WTC11 (cell line): ENCODE measurements at regions not wholly inside any gene's neighbourhood (a gene's known extent, or its start where the extent isn't known, plus 50 kb on each side); places are given as distances from the start of the nearest gene placed in this dataset.

Experiments used
- ATAC-seq: fragments of 200-7000 bp; cut with Tn5 transposase; 2 replicates; pipeline ENCODE4 v1.10.0; 2021; ENCODE audit warnings: mild to moderate bottlenecking, moderate library complexity
- CTCF ChIA-PET: fragments of 300-600 bp; sonication (Branson Sonifier 250); formaldehyde crosslinking; loops from one replicate; lab custom pipeline; 2021; ENCODE audit warnings: antibody characterized with exemption; lab: Charles Lee
- POLR2A ChIA-PET: fragments of 350-600 bp; sonication (Branson Sonifier 250); formaldehyde crosslinking; loops from one replicate; lab custom pipeline; 2021; ENCODE audit warnings: antibody characterized with exemption; lab: Charles Lee
- DNase-seq: peaks from one replicate; pipeline ENCODE4 v3.0.0; 2021; ENCODE audit warnings: low spot score
- H3K27ac Mint-ChIP-seq: 2 replicates; pipeline ENCODE4 v1.8.0; 2021; ENCODE audit warnings: mixed read lengths
- H3K27me3 Mint-ChIP-seq: 2 replicates; pipeline ENCODE4 v1.8.0; 2021; ENCODE audit warnings: low read depth, mild to moderate bottlenecking, moderate library complexity, mixed read lengths
- H3K36me3 Mint-ChIP-seq: 2 replicates; pipeline ENCODE4 v1.8.0; 2021; ENCODE audit warnings: mixed read lengths
- H3K4me1 Mint-ChIP-seq: 2 replicates; pipeline ENCODE4 v1.8.0; 2022; ENCODE audit warnings: mixed read lengths
- H3K4me3 Mint-ChIP-seq: 2 replicates; pipeline ENCODE4 v1.8.0; 2021; ENCODE audit warnings: mild to moderate bottlenecking, moderate library complexity, mixed read lengths
- H3K9me3 Mint-ChIP-seq: 2 replicates; pipeline ENCODE4 v1.8.0; 2021; ENCODE audit warnings: mixed read lengths
- ELF4 ChIP-seq: sonication (generic); formaldehyde crosslinking; IDR thresholded peaks from 2 replicates; pipeline ENCODE4 v1.8.1; 2022; ENCODE audit warnings: low read depth, mild to moderate bottlenecking, moderate library complexity, missing genetic modification reagents
- EMX1 ChIP-seq: fragments of 250-450 bp; sonication (Bioruptor Pico); IDR thresholded peaks from 2 replicates; pipeline ENCODE4 v1.8.0; 2021; ENCODE audit warnings: mild to moderate bottlenecking
- ESRRA ChIP-seq: sonication (generic); formaldehyde crosslinking; IDR thresholded peaks from 2 replicates; pipeline ENCODE4 v1.8.1; 2022; ENCODE audit warnings: mild to moderate bottlenecking, missing genetic modification reagents, borderline replicate concordance
- ETV6 ChIP-seq: sonication (generic); formaldehyde crosslinking; IDR thresholded peaks from 2 replicates; pipeline ENCODE4 v1.8.1; 2022; ENCODE audit warnings: mild to moderate bottlenecking, missing genetic modification reagents
- NR1H2 ChIP-seq: sonication (generic); formaldehyde crosslinking; IDR thresholded peaks from 2 replicates; pipeline ENCODE4 v1.9.0; 2021; ENCODE audit warnings: mild to moderate bottlenecking, moderate library complexity, missing genetic modification reagents
- SOX15 ChIP-seq: fragments of 250-450 bp; sonication (Bioruptor Pico); IDR thresholded peaks from 2 replicates; pipeline ENCODE4 v1.9.0; 2021; ENCODE audit warnings: mild to moderate bottlenecking
- TEAD4 ChIP-seq: sonication (generic); formaldehyde crosslinking; IDR thresholded peaks from 2 replicates; pipeline ENCODE4 v1.8.0; 2022; ENCODE audit warnings: mild to moderate bottlenecking, missing genetic modification reagents
- ZNF121 ChIP-seq: sonication (generic); formaldehyde crosslinking; IDR thresholded peaks from 2 replicates; pipeline ENCODE4 v1.8.0; 2023; ENCODE audit warnings: missing genetic modification reagents
- ZNF263 ChIP-seq: sonication (generic); formaldehyde crosslinking; IDR thresholded peaks from 2 replicates; pipeline ENCODE4 v1.8.1; 2022; ENCODE audit warnings: low read depth, mild to moderate bottlenecking, moderate library complexity, missing genetic modification reagents
- ZNF317 ChIP-seq: sonication (generic); formaldehyde crosslinking; IDR thresholded peaks from 2 replicates; pipeline ENCODE4 v1.8.1; 2023; ENCODE audit warnings: low read depth, mild to moderate bottlenecking, moderate library complexity, missing genetic modification reagents, borderline replicate concordance
- ZNF423 ChIP-seq: fragments of 250-450 bp; sonication (Bioruptor Pico); IDR thresholded peaks from 2 replicates; pipeline ENCODE4 v2.1.2; 2022; ENCODE audit warnings: mild to moderate bottlenecking, moderate library complexity
- ZNF671 ChIP-seq: fragments of 250-450 bp; sonication (Bioruptor Pico); IDR thresholded peaks from 2 replicates; pipeline ENCODE4 v1.8.0; 2021; ENCODE audit warnings: mild to moderate bottlenecking
- TF ChIP-seq, protein P1 (sequence below): sonication (generic); formaldehyde crosslinking; IDR thresholded peaks from 2 replicates; pipeline ENCODE4 v1.8.1; 2022; ENCODE audit warnings: mild to moderate bottlenecking, moderate library complexity, missing genetic modification reagents
- TF ChIP-seq, protein P2 (sequence below): fragments of 250-450 bp; sonication (Bioruptor Pico); conservative IDR thresholded peaks from 2 replicates; pipeline ENCODE4 v1.9.0; 2021; ENCODE audit warnings: mild to moderate bottlenecking
- TF ChIP-seq, protein P3 (sequence below): sonication (generic); formaldehyde crosslinking; IDR thresholded peaks from 2 replicates; pipeline ENCODE4 v1.8.0; 2023; ENCODE audit warnings: mild to moderate bottlenecking, missing genetic modification reagents
- TF ChIP-seq, protein P4 (sequence below): sonication (generic); formaldehyde crosslinking; IDR thresholded peaks from 2 replicates; pipeline ENCODE4 v1.8.1; 2023; ENCODE audit warnings: mild to moderate bottlenecking, missing genetic modification reagents, moderate library complexity
- TF ChIP-seq, protein P5 (sequence below): fragments of 250-450 bp; sonication (Bioruptor Pico); IDR thresholded peaks from 2 replicates; pipeline ENCODE4 v1.9.0; 2021; ENCODE audit warnings: moderate library complexity, mild to moderate bottlenecking, inconsistent platforms, borderline replicate concordance
- TF ChIP-seq, protein P6 (sequence below): fragments of 250-450 bp; sonication (Bioruptor Pico); IDR thresholded peaks from 2 replicates; pipeline ENCODE4 v2.1.2; 2022; ENCODE audit warnings: mild to moderate bottlenecking, moderate library complexity
- TF ChIP-seq, protein P7 (sequence below): sonication (generic); formaldehyde crosslinking; IDR thresholded peaks from 2 replicates; pipeline ENCODE4 v1.8.1; 2022; ENCODE audit warnings: low read depth, mild to moderate bottlenecking, moderate library complexity, missing genetic modification reagents, borderline replicate concordance
- TF ChIP-seq, protein P8 (sequence below): fragments of 250-450 bp; sonication (Bioruptor Pico); IDR thresholded peaks from 2 replicates; pipeline ENCODE4 v1.9.0; 2021; ENCODE audit warnings: mild to moderate bottlenecking

DNA sequence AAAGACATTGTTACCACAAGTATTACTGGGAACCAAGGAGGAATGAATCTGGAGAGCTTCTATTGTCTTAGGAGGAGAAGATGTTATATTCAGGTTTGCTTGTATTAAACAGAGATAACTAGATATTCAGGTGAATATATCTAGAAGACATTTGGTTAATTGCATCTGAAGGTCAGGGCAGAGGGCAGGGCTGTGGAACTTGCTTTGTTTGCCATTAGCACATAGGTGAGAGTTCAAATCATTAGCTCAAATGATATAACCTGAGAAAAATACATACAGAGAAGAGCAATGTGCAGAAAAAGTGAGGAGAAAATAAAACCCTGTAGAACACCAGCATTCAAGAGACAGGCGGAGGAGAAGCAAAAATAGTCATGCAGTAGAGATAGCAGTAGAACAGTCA, 116.8 kb downstream of the DNAJB9 start:
- H3K27me3 Mint-ChIP-seq = no peaks in the 10 kb centered on the region
- DNase-seq (no peak), ATAC-seq (no peak)
- no peak overlapping the region for H3K27ac Mint-ChIP-seq
- H3K4me1 Mint-ChIP-seq = peaks cover 3% of the 10 kb centered on the region; the same call in 1 of the 2 replicates
- peaks cover 12% of the 10 kb centered on the region for H3K9me3 Mint-ChIP-seq
- TF ChIP-seq TEAD4 (CRISPR knock-in tag) = no peak
- TF ChIP-seq EMX1 (CRISPR knock-in tag) = no peak
- no peak for TF ChIP-seq ESRRA
- TF ChIP-seq, protein P1, sequence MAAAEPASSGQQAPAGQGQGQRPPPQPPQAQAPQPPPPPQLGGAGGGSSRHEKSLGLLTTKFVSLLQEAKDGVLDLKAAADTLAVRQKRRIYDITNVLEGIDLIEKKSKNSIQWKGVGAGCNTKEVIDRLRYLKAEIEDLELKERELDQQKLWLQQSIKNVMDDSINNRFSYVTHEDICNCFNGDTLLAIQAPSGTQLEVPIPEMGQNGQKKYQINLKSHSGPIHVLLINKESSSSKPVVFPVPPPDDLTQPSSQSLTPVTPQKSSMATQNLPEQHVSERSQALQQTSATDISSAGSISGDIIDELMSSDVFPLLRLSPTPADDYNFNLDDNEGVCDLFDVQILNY (CRISPR knock-in tag) = no peak
- TF ChIP-seq, protein P2, sequence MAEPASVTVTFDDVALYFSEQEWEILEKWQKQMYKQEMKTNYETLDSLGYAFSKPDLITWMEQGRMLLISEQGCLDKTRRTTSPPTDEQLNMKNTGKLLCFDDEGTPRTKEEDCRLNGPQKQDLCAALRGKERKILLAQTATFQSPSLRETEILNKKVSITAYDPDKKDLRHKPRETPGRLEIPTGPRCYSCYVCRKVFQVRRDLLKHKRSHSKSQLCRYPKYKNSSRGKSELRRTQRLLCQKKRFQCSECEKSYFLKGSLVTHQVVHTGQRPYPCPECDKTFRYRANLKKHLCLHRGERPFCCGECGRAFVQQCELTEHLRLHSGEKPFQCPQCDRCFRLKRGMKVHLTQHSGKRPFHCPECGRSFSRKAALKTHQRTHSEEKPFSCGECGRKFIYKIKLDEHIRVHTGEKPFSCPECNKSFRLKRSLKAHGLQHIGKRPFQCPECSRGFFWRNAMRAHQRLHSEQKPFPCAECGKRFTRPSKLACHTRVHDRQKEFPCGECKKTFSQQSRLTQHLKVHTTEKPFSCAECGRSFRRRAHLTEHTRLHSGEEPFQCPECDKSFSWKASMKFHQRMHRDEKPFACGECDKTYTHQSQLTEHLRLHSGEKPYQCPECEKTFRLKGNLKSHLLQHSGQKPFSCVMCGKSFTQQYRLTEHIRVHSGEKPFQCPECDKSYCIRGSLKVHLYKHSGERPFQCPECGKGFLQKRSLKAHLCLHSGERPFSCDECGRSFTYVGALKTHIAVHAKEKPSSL (CRISPR knock-in tag) = no peak
- TF ChIP-seq, protein P3, sequence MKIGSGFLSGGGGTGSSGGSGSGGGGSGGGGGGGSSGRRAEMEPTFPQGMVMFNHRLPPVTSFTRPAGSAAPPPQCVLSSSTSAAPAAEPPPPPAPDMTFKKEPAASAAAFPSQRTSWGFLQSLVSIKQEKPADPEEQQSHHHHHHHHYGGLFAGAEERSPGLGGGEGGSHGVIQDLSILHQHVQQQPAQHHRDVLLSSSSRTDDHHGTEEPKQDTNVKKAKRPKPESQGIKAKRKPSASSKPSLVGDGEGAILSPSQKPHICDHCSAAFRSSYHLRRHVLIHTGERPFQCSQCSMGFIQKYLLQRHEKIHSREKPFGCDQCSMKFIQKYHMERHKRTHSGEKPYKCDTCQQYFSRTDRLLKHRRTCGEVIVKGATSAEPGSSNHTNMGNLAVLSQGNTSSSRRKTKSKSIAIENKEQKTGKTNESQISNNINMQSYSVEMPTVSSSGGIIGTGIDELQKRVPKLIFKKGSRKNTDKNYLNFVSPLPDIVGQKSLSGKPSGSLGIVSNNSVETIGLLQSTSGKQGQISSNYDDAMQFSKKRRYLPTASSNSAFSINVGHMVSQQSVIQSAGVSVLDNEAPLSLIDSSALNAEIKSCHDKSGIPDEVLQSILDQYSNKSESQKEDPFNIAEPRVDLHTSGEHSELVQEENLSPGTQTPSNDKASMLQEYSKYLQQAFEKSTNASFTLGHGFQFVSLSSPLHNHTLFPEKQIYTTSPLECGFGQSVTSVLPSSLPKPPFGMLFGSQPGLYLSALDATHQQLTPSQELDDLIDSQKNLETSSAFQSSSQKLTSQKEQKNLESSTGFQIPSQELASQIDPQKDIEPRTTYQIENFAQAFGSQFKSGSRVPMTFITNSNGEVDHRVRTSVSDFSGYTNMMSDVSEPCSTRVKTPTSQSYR (CRISPR knock-in tag) = no peak
- TF ChIP-seq, protein P4, sequence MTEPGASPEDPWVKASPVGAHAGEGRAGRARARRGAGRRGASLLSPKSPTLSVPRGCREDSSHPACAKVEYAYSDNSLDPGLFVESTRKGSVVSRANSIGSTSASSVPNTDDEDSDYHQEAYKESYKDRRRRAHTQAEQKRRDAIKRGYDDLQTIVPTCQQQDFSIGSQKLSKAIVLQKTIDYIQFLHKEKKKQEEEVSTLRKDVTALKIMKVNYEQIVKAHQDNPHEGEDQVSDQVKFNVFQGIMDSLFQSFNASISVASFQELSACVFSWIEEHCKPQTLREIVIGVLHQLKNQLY (CRISPR knock-in tag) = no peak
- TF ChIP-seq ZNF121 (CRISPR knock-in tag) = no peak
- TF ChIP-seq, protein P5, sequence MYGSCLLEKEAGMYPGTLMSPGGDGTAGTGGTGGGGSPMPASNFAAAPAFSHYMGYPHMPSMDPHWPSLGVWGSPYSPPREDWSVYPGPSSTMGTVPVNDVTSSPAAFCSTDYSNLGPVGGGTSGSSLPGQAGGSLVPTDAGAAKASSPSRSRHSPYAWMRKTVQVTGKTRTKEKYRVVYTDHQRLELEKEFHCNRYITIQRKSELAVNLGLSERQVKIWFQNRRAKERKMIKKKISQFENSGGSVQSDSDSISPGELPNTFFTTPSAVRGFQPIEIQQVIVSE (CRISPR knock-in tag) = no peak
- TF ChIP-seq, protein P6, sequence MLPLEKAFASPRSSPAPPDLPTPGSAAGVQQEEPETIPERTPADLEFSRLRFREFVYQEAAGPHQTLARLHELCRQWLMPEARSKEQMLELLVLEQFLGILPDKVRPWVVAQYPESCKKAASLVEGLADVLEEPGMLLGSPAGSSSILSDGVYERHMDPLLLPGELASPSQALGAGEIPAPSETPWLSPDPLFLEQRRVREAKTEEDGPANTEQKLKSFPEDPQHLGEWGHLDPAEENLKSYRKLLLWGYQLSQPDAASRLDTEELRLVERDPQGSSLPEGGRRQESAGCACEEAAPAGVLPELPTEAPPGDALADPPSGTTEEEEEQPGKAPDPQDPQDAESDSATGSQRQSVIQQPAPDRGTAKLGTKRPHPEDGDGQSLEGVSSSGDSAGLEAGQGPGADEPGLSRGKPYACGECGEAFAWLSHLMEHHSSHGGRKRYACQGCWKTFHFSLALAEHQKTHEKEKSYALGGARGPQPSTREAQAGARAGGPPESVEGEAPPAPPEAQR (CRISPR knock-in tag) = no peak
- TF ChIP-seq ZNF317 = no peak
- TF ChIP-seq ZNF263 = no peak
- no peak for TF ChIP-seq ETV6 (CRISPR knock-in tag)
- TF ChIP-seq NR1H2 (CRISPR knock-in tag) = no peak
- TF ChIP-seq ZNF671 = no peak
- TF ChIP-seq, protein P7, sequence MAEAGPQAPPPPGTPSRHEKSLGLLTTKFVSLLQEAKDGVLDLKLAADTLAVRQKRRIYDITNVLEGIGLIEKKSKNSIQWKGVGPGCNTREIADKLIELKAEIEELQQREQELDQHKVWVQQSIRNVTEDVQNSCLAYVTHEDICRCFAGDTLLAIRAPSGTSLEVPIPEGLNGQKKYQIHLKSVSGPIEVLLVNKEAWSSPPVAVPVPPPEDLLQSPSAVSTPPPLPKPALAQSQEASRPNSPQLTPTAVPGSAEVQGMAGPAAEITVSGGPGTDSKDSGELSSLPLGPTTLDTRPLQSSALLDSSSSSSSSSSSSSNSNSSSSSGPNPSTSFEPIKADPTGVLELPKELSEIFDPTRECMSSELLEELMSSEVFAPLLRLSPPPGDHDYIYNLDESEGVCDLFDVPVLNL (CRISPR knock-in tag) = no peak
- no peak for TF ChIP-seq ZNF423 (CRISPR knock-in tag)
- TF ChIP-seq ELF4 (CRISPR knock-in tag) = no peak
- no peak for TF ChIP-seq SOX15
- TF ChIP-seq, protein P8, sequence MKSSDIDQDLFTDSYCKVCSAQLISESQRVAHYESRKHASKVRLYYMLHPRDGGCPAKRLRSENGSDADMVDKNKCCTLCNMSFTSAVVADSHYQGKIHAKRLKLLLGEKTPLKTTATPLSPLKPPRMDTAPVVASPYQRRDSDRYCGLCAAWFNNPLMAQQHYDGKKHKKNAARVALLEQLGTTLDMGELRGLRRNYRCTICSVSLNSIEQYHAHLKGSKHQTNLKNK (CRISPR knock-in tag) = no peak
- ChIA-PET POLR2A (no interaction called here), CTCF (no interaction called here)
- H3K4me3 Mint-ChIP-seq = no peak overlapping the region
- H3K36me3 Mint-ChIP-seq = no peaks in the 10 kb centered on the region
